ENCODE measurements at regions not wholly inside any gene's neighbourhood (a gene's known extent, or its start where the extent isn't known, plus 50 kb on each side); places are given as distances from the start of the nearest gene placed in this dataset.
"Not testable (repeated sequence)": the region's sequence is repeated elsewhere in the genome, so short reads cannot be mapped to it uniquely, and the experiment has no call there.

GRCh38 chr22:44623771-44624510, 78.1 kb upstream of the PRR5 start:
- H3K4me1 ChIP-seq (ENCODE audit: control insufficient read depth in 2 of 2, insufficient read depth in 2 of 2, low read length in 2 of 2) = peaks cover 0 to 38% of the 10 kb centered on the region in 2 donors
- peaks cover 0 to 1% of the 10 kb centered on the region in 2 donors for H3K9me3 ChIP-seq (ENCODE audit: control insufficient read depth in 2 of 2, insufficient read depth in 1 of 2, low read length in 1 of 2)
- H3K4me3 ChIP-seq (ENCODE audit: low read length in 2 of 2) = no peak overlapping the region
- H3K36me3 ChIP-seq (ENCODE audit: control insufficient read depth in 2 of 2, insufficient read depth in 2 of 2, low read length in 1 of 2) = no peaks in the 10 kb centered on the region
- 79% methylated on average over 24 of the region's 24 CpGs for WGBS
- no peak overlapping the region for H3K27ac ChIP-seq (ENCODE audit: low read depth in 1 of 2, low read length in 1 of 2)
- peaks cover 0 to 7% of the 10 kb centered on the region in 2 donors for H3K27me3 ChIP-seq (ENCODE audit: control insufficient read depth in 2 of 2, insufficient read depth in 1 of 2, low read length in 1 of 2)
- peak in 2 of 9 donors; percentile 41 to 53 for DNase-seq (ENCODE audit: low read depth in 6 of 9, low spot score in 9 of 9)

- 92% methylated on average over 11 of the region's 11 CpGs for WGBS
- H3K27me3 ChIP-seq (ENCODE audit: control insufficient read depth in 2 of 2, insufficient read depth in 1 of 2, low read length in 1 of 2) = peaks cover 0 to 7% of the 10 kb centered on the region in 2 donors
- H3K4me3 ChIP-seq (ENCODE audit: low read length in 2 of 2) = no peak overlapping the region
- no peak for DNase-seq (ENCODE audit: low read depth in 6 of 9, low spot score in 9 of 9)
- peaks cover 1 to 5% of the 10 kb centered on the region in 2 donors for H3K9me3 ChIP-seq (ENCODE audit: control insufficient read depth in 2 of 2, insufficient read depth in 1 of 2, low read length in 1 of 2)
- no peaks in the 10 kb centered on the region for H3K36me3 ChIP-seq (ENCODE audit: control insufficient read depth in 2 of 2, insufficient read depth in 2 of 2, low read length in 1 of 2)
- H3K27ac ChIP-seq (ENCODE audit: low read depth in 1 of 2, low read length in 1 of 2) = no peak overlapping the region
- H3K4me1 ChIP-seq (ENCODE audit: control insufficient read depth in 2 of 2, insufficient read depth in 2 of 2, low read length in 2 of 2) = peaks cover 0 to 38% of the 10 kb centered on the region in 2 donors
Measured at GRCh38 chr22:44622679-44623078, 79.3 kb upstream of the PRR5 start.

- no peak overlapping the region for H3K4me3 ChIP-seq (ENCODE audit: low read length in 2 of 2)
- H3K27me3 ChIP-seq (ENCODE audit: control insufficient read depth in 2 of 2, insufficient read depth in 1 of 2, low read length in 1 of 2) = peaks cover 0 to 7% of the 10 kb centered on the region in 2 donors
- peaks cover 1 to 5% of the 10 kb centered on the region in 2 donors for H3K9me3 ChIP-seq (ENCODE audit: control insufficient read depth in 2 of 2, insufficient read depth in 1 of 2, low read length in 1 of 2)
- WGBS = 78% methylated on average over 8 of the region's 8 CpGs
- peaks cover 0 to 42% of the 10 kb centered on the region in 2 donors for H3K4me1 ChIP-seq (ENCODE audit: control insufficient read depth in 2 of 2, insufficient read depth in 2 of 2, low read length in 2 of 2)
- no peak overlapping the region for H3K27ac ChIP-seq (ENCODE audit: low read depth in 1 of 2, low read length in 1 of 2)
- no peaks in the 10 kb centered on the region for H3K36me3 ChIP-seq (ENCODE audit: control insufficient read depth in 2 of 2, insufficient read depth in 2 of 2, low read length in 1 of 2)
- peak in 4 of 9 donors; percentile 23 to 69 (median 56) for DNase-seq (ENCODE audit: low read depth in 6 of 9, low spot score in 9 of 9)
Measured at GRCh38 chr22:44622147-44622427, 79.9 kb upstream of the PRR5 start.

- peaks cover 1 to 5% of the 10 kb centered on the region in 2 donors for H3K9me3 ChIP-seq (ENCODE audit: control insufficient read depth in 2 of 2, insufficient read depth in 1 of 2, low read length in 1 of 2)
- 92% methylated on average over 21 of the region's 21 CpGs for WGBS
- no peaks in the 10 kb centered on the region for H3K36me3 ChIP-seq (ENCODE audit: control insufficient read depth in 2 of 2, insufficient read depth in 2 of 2, low read length in 1 of 2)
- H3K27ac ChIP-seq (ENCODE audit: low read depth in 1 of 2, low read length in 1 of 2) = no peak overlapping the region
- H3K4me3 ChIP-seq (ENCODE audit: low read length in 2 of 2) = no peak overlapping the region
- DNase-seq (ENCODE audit: low read depth in 6 of 9, low spot score in 9 of 9) = no peak
- H3K27me3 ChIP-seq (ENCODE audit: control insufficient read depth in 2 of 2, insufficient read depth in 1 of 2, low read length in 1 of 2) = peaks cover 0 to 7% of the 10 kb centered on the region in 2 donors
- H3K4me1 ChIP-seq (ENCODE audit: control insufficient read depth in 2 of 2, insufficient read depth in 2 of 2, low read length in 2 of 2) = peaks cover 0 to 47% of the 10 kb centered on the region in 2 donors
Measured at GRCh38 chr22:44621401-44622146, 80.4 kb upstream of the PRR5 start.

- no peak overlapping the region for H3K4me3 ChIP-seq (ENCODE audit: low read length in 2 of 2)
- 67% methylated on average over 13 of the region's 13 CpGs for WGBS
- H3K9me3 ChIP-seq (ENCODE audit: control insufficient read depth in 2 of 2, insufficient read depth in 1 of 2, low read length in 1 of 2) = peaks cover 1 to 10% of the 10 kb centered on the region in 2 donors
- H3K36me3 ChIP-seq (ENCODE audit: control insufficient read depth in 2 of 2, insufficient read depth in 2 of 2, low read length in 1 of 2) = no peaks in the 10 kb centered on the region
- H3K27ac ChIP-seq (ENCODE audit: low read depth in 1 of 2, low read length in 1 of 2) = no peak overlapping the region
- H3K4me1 ChIP-seq (ENCODE audit: control insufficient read depth in 2 of 2, insufficient read depth in 2 of 2, low read length in 2 of 2) = peaks cover 0 to 47% of the 10 kb centered on the region in 2 donors
- H3K27me3 ChIP-seq (ENCODE audit: control insufficient read depth in 2 of 2, insufficient read depth in 1 of 2, low read length in 1 of 2) = peaks cover 0 to 7% of the 10 kb centered on the region in 2 donors
- no peak for DNase-seq (ENCODE audit: low read depth in 6 of 9, low spot score in 9 of 9)
Measured at GRCh38 chr22:44620841-44621257, 81.2 kb upstream of the PRR5 start.

- Histone ChIP-seq H3K4me1 (ENCODE audit: control insufficient read depth in 2 of 2, insufficient read depth in 2 of 2, low read length in 2 of 2) (peaks cover 0 to 46% of the 10 kb centered on the region in 2 donors), H3K27me3 (ENCODE audit: control insufficient read depth in 2 of 2, insufficient read depth in 1 of 2, low read length in 1 of 2) (peaks cover 0 to 7% of the 10 kb centered on the region in 2 donors), H3K4me3 (ENCODE audit: low read length in 2 of 2) (peak overlapping the region; percentile 18 to 38), H3K9me3 (ENCODE audit: control insufficient read depth in 2 of 2, insufficient read depth in 1 of 2, low read length in 1 of 2) (peaks cover 1 to 13% of the 10 kb centered on the region in 2 donors), H3K27ac (ENCODE audit: low read depth in 1 of 2, low read length in 1 of 2) (no peak overlapping the region), H3K36me3 (ENCODE audit: control insufficient read depth in 2 of 2, insufficient read depth in 2 of 2, low read length in 1 of 2) (no peaks in the 10 kb centered on the region)
- 5% methylated on average over 48 of the region's 48 CpGs for WGBS
- peak; percentile 49 to 93 (median 80) for DNase-seq (ENCODE audit: low read depth in 6 of 9, low spot score in 9 of 9)
Measured at GRCh38 chr22:44620129-44620840, 81.7 kb upstream of the PRR5 start.

GRCh38 chr22:44619560-44620128, 82.4 kb upstream of the PRR5 start:
- not testable (repeated sequence) for H3K36me3 ChIP-seq (ENCODE audit: control insufficient read depth in 2 of 2, insufficient read depth in 2 of 2, low read length in 1 of 2); H3K27ac ChIP-seq (ENCODE audit: low read depth in 1 of 2, low read length in 1 of 2); DNase-seq (ENCODE audit: low read depth in 6 of 9, low spot score in 9 of 9); H3K27me3 ChIP-seq (ENCODE audit: control insufficient read depth in 2 of 2, insufficient read depth in 1 of 2, low read length in 1 of 2)
- H3K4me3 ChIP-seq (ENCODE audit: low read length in 2 of 2) = peak overlapping the region in 1 of 2 donors; percentile 18
- peaks cover 2 to 19% of the 10 kb centered on the region in 2 donors for H3K9me3 ChIP-seq (ENCODE audit: control insufficient read depth in 2 of 2, insufficient read depth in 1 of 2, low read length in 1 of 2)
- 76% methylated on average over 16 of the region's 16 CpGs for WGBS
- peaks cover 0 to 46% of the 10 kb centered on the region in 2 donors for H3K4me1 ChIP-seq (ENCODE audit: control insufficient read depth in 2 of 2, insufficient read depth in 2 of 2, low read length in 2 of 2)

GRCh38 chr22:44618910-44619309, 83.1 kb upstream of the PRR5 start:
- not testable (repeated sequence) for H3K27ac ChIP-seq (ENCODE audit: low read depth in 1 of 2, low read length in 1 of 2); DNase-seq (ENCODE audit: low read depth in 6 of 9, low spot score in 9 of 9); H3K4me3 ChIP-seq (ENCODE audit: low read length in 2 of 2); H3K27me3 ChIP-seq (ENCODE audit: control insufficient read depth in 2 of 2, insufficient read depth in 1 of 2, low read length in 1 of 2); H3K36me3 ChIP-seq (ENCODE audit: control insufficient read depth in 2 of 2, insufficient read depth in 2 of 2, low read length in 1 of 2)
- peaks cover 0 to 46% of the 10 kb centered on the region in 2 donors for H3K4me1 ChIP-seq (ENCODE audit: control insufficient read depth in 2 of 2, insufficient read depth in 2 of 2, low read length in 2 of 2)
- 98% methylated on average over 6 of the region's 6 CpGs for WGBS
- H3K9me3 ChIP-seq (ENCODE audit: control insufficient read depth in 2 of 2, insufficient read depth in 1 of 2, low read length in 1 of 2) = peaks cover 2 to 23% of the 10 kb centered on the region in 2 donors

Data from thymus (tissue), 11 donors.